HG02840 (cell line): ENCODE measurements at regions not wholly inside any gene's neighbourhood (a gene's known extent, or its start where the extent isn't known, plus 50 kb on each side); places are given as distances from the start of the nearest gene placed in this dataset.

ENCODE experiments used
- ATAC-seq: cut with Tn5 transposase; IDR thresholded peaks from one replicate; pipeline ENCODE4 v1.9.1; 2021; ENCODE audit warnings: mild to moderate bottlenecking, moderate library complexity, moderate number of reproducible peaks; ENCODE audit not compliant: unreplicated experiment, low FRiP score

DNA sequence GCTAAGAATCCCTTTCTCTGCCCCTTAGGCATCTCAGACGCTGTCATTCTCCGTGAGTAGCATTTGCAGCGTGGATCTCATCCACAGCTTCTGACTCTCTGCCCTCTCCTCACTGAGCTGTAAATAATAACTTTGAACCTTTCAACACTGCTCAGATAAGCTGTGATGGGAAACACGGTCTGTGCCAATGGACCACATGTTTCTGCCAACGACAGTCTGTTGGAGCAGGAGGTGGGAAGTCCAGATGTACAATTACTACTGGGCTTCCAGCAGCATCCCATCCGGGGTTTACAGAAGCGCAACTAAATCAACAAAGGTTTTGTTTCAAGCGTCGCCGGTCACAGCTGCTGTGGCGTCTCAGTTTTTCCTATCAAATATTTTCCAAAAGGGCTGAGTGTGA is 1110.6 kb downstream of the TYW1 start:
- ATAC-seq: no peak

DNA sequence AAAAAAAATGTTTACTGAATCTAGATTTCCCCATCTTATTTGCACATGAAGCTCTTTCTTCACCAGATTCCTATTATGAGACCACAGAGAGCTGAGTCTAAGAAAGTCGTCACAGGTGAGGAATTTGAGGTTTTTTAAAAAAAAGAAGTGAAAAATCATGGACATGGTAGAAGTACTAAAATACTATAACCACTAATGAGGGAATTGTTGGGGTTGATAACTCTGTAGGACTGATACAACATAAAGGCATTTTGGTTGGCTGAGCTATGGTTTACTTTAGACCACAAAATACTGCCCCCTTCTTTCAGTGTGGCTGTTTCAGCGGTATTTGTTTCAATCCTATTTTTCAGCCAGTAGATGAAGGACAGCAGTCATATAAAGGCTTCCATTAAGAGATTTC is 1111.3 kb downstream of the TYW1 start:
- ATAC-seq: no peak

- ATAC-seq: no peak
These were observed 1112.7 kb downstream of the TYW1 start for GRCh38 chr7:68109299-68109698.

DNA sequence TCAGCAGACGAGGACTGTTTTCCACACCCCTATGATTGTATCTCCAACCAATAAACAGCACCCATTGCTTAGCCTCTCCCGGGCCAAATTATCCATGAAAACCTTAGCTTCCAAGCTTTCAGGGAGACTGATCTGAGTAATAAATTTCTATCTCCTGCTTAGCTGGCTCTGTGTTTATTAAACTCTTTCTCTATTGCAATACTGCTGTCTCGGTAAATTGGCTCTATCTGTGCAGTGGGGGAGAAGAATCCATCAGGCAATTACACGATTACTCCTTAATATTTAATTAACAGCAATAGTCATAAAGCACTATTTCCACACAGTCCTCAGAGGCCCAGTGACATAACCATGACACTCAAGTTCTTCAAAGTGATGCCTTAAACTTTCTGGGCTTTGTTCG is 1122.8 kb downstream of the TYW1 start:
- ATAC-seq: no peak

DNA sequence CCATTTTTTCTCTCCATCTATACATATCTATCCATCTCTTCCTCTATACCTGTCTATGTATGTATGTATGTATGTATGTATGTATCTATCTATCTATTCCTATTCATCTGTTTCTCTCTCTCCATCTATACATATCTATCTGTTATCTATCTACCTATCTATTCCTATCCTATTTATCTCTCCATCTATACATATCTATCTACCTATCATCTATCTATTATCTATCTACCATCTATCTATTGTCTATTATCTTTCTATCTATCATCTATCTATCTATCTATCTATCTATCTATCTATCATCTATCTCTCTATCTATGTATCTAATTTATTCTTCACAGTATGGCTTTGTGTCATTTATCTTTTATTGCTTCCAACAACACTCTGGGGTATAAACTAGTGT is 1124.4 kb downstream of the TYW1 start:
- no peak for ATAC-seq

DNA sequence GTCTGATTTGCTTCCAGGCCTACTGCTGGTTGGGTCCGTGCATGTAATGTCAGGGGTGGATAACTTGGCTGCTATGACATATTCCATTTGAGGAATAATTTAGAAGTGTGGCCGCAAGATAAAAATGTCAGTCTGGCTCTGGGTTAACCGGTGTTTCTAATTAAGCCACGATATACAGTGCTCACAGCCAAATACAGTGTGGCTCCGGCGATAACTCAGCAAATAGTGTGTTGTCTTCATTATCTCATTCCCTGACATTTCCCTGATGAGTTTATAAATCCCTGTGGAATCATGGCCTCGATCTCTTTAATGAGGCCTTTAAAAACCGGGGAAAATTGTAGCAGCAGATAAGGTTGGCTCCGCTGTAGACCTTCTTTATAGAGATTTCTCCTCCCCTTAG is 1125.0 kb downstream of the TYW1 start:
- no peak for ATAC-seq

DNA sequence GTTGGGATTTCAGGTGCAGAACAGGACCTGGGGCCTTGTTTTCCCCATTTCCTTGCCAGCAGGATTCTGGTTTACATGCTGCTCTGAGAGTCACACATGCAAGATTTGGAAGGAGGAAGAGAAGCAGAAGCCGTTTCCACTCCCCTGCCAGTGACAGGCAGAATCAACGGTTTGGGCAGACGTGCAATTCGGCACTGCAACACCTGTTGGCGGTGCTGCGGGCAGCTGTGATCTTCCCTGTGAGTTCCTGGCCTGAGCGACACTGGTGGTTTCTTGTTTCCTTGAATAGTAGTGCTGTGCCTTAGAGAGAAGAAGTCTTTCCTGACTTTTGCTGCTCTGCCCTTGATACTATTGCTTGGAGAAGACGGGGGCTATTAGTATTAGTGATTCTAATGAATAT is 1126.2 kb downstream of the TYW1 start:
- ATAC-seq: no peak

GRCh38 chr7:68125168-68125567 is 1128.5 kb downstream of the TYW1 start:
- no peak for ATAC-seq

- no peak for ATAC-seq
These were observed 1136.4 kb downstream of the TYW1 start for GRCh38 chr7:68133045-68133444.

DNA sequence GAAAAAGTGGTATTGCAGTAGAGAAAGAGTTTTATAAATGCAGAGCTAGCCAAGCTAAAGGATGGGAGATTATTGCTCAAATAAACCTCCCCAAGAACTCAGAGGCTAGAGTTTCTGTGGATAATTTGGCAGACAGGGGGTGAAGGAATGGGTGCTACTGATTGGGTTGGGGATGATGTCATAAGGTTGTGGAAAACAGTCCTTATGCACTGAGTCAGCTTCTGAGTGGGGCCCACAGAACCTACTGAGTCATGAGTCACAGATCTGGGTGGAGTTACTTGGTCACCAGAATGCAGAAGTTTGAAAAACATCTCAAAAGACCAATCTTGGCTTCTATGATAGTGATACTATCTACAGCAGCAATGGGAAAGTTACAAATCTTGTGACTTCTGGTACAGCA is 1146.7 kb downstream of the TYW1 start:
- ATAC-seq: no peak

GRCh38 chr7:68146983-68147382 is 1150.3 kb downstream of the TYW1 start:
- no peak for ATAC-seq

GRCh38 chr7:68147614-68148238 is 1151.1 kb downstream of the TYW1 start:
- no peak for ATAC-seq

DNA sequence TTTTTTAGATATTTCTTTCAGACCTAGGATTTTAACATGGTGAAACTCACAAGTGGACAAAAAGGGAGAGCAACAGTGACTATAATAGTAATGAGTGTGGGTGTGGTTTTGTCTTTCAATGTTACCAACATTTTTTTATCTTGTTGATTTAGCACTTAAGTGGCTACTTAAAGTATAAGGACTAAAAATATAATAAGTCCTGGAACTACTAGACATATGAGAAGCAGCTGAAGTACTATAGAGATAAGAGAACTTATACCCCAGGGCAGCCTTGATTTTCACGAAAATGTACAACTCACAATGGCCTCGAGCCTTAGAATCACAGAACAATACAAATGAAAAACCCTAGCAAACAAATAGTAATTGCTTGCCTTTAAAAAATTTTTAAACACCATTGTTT is 1151.8 kb downstream of the TYW1 start:
- ATAC-seq: no peak

GRCh38 chr7:68152205-68152604 is 1155.6 kb downstream of the TYW1 start:
- ATAC-seq: no peak

GRCh38 chr7:68155676-68156075 is 1159.0 kb downstream of the TYW1 start:
- no peak for ATAC-seq

DNA sequence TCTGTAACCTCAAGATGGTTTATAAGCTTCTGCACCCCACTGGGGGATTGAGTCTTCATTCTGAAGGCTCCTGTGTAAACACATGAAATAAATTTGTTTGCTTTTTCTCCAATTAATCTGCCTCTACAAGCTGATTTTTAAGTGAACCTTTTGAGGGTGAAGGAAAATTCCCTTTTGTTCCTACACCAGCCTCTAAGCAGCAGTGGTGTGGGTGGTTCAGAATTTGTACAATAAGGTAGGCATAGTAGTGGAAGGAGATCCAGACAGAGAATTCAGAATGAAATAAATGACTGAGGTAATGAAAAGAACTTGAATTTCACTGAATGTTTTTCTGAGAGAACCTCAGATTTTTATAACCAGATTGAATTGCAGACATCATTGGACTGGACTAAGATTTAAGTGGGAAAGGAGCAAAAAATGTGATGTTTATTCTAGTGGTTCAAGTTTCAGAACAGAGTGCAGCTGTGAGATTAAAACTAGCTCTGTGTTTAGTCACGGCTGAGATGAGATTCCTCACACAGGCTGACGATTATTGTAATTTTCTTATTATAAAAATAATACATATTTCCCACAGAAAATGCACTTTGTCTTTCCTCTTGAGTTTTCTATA is 1162.2 kb downstream of the TYW1 start:
- ATAC-seq: no peak

DNA sequence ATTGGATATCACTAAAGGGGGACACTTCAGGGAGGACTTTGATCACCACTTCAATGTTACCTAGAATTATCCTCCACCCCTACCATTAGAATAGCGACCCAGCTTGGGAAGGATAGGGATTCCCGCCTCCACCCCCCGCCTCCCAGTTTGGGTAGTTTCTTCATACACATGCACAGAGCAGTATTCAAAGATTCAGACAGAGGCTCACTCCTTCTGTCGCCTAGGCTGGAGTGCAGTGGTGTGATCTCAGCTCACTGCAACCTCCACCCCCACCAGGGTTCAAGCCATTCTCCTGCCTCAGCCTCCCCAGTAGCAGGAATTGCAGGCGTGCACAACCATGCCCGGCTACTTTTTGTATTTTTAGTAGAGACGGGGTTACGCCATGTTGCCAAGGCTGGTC is 1166.1 kb downstream of the TYW1 start:
- ATAC-seq: no peak

DNA sequence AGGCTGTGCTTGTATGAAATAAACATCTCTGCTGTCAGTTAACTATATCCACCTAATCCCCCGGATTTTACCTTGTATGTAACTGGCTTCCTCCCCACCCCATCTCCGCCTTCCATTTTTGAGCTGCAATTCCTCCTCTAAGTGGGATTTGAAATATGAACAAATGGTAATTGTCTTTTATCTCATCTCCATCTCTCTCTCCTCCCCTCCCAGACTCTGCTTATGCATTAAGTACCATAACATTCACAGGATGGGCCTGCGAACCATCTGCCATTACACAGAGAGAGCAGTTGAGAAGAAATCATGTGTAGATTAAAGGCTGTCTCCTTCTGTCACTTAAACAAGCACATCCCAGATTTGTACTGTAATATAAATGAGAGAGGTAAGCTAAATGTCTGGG is 1169.9 kb downstream of the TYW1 start:
- no peak for ATAC-seq

DNA sequence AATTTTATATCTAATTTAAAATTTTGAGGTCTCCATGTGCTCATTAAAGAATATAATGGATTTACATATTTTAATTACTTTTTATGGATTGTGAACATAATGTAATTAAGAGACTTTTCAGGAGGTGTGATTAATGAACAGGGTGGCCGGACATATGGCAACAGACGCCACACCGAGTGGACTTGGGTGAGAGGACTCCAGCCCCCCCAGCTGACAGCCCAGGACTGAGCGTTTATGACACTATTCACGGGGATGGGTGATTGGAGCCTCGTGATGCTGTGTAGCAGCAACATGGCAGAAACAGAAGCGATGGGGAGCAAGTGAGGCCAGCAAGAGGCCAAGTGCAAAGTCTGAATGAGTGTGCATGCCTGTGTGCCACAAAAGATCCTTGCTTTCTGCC is 1176.9 kb downstream of the TYW1 start:
- no peak for ATAC-seq

- ATAC-seq: no peak
These were observed 1180.3 kb downstream of the TYW1 start for GRCh38 chr7:68176974-68177373.

GRCh38 chr7:68180761-68181160 is 1184.1 kb downstream of the TYW1 start:
- no peak for ATAC-seq

DNA sequence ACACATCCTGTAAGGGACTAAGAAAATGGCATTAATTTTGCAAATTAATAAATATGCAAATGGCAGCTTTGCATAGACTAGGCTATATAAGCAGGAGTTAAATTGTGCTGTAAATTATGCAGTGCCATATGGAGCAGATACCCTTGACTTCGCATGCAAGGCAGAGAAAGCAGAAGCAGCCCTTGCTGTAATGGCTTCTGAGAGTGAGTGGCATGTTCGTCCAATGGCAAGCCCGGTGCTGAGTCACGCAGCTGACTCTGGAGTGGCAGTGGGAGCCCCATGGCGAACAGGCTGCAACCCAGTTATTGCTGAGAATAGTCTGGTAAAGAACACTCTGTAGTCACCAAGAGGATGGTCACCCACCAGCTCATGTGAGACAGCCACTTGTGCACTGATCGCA is 1186.5 kb downstream of the TYW1 start:
- ATAC-seq: no peak
